ENCODE measurements at regions not wholly inside any gene's neighbourhood (a gene's known extent, or its start where the extent isn't known, plus 50 kb on each side); places are given as distances from the start of the nearest gene placed in this dataset.

DNA sequence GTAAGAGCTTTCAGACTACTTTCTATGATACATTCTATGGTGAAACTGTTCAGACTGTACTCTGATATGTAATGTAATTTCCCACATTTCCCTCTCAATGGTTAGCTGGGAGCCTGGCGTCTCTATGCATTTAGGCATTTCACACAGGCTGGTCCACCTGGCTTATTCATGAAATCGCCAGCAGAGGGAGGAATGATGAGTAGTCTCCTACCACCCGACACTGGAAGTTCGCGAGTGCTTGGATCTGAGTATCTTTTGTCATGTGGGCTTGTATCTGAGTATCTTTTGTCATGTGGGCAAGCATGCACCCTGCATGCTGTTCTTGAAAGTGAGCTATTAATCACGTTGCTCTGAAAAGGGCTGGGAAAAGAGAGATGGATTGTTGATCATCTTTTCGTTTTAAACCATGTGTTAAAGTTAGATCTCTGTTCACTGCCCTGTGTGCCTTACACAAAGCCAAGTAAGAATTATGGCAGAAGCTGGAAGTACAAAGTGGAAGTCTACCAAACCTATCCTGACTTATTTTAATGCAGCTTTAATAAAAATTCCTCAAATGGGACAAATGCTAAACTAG, 235.0 kb downstream of the ATP23 start:
- H3K27ac ChIP-seq (ENCODE audit: low read depth, low read length), result no peak overlapping the region
- no peak for TF ChIP-seq EZH2phosphoT487 (IDR thresholded peaks at IDR 0.05; ENCODE audit: borderline replicate concordance, low read length)
- TF ChIP-seq, protein P1, sequence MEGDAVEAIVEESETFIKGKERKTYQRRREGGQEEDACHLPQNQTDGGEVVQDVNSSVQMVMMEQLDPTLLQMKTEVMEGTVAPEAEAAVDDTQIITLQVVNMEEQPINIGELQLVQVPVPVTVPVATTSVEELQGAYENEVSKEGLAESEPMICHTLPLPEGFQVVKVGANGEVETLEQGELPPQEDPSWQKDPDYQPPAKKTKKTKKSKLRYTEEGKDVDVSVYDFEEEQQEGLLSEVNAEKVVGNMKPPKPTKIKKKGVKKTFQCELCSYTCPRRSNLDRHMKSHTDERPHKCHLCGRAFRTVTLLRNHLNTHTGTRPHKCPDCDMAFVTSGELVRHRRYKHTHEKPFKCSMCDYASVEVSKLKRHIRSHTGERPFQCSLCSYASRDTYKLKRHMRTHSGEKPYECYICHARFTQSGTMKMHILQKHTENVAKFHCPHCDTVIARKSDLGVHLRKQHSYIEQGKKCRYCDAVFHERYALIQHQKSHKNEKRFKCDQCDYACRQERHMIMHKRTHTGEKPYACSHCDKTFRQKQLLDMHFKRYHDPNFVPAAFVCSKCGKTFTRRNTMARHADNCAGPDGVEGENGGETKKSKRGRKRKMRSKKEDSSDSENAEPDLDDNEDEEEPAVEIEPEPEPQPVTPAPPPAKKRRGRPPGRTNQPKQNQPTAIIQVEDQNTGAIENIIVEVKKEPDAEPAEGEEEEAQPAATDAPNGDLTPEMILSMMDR (IDR thresholded peaks at IDR 0.05; ENCODE audit: low read depth, low read length, poor library complexity, severe bottlenecking), result peak; percentile 76
- no peak overlapping the region for H3K4me2 ChIP-seq (ENCODE audit: low read length)
- no peaks in the 10 kb centered on the region for H3K9me2 ChIP-seq (replicated peaks; ENCODE audit: control insufficient read depth, low read length)
- no peaks in the 10 kb centered on the region for H3K36me3 ChIP-seq (ENCODE audit: control insufficient read depth, low read length)
- H3K4me3 ChIP-seq (ENCODE audit: low read length), result no peak overlapping the region
- no peaks in the 10 kb centered on the region for H3K4me1 ChIP-seq (ENCODE audit: control insufficient read depth, low read length)
- no peaks in the 10 kb centered on the region for H3K79me2 ChIP-seq (ENCODE audit: control insufficient read depth, low read length)
- no peaks in the 10 kb centered on the region for H4K20me1 ChIP-seq (ENCODE audit: control insufficient read depth, insufficient read depth, low read depth, low read length)
- H3F3A ChIP-seq (ENCODE audit: control insufficient read depth, insufficient read depth), result no peaks in the 10 kb centered on the region
- no peaks in the 10 kb centered on the region for H3K9me3 ChIP-seq (ENCODE audit: control insufficient read depth, insufficient read depth, low read length)
- peaks cover 6% of the 10 kb centered on the region for H3K27me3 ChIP-seq (ENCODE audit: control insufficient read depth, low read length)

DNA sequence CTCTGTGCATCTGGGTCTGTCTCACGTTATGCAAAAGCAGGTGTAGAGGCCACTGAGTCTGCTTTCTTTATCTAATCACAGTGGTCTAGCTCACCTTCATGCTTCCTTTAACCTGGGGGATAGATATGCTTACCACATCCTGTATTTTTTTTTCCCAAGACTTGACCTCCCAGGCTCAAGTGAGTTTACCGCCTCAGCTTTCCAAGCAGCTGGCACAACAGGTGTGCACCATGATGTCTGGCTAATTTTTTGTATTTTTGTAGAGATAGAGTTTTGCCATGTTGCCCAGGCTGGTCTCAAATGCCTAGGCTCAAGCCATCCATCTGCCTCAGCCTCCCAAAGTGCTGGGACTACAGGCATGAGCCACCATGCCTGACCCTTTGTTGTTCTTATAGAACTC, 236.0 kb downstream of the ATP23 start:
- no peaks in the 10 kb centered on the region for H3F3A ChIP-seq (ENCODE audit: control insufficient read depth, insufficient read depth)
- no peaks in the 10 kb centered on the region for H3K36me3 ChIP-seq (ENCODE audit: control insufficient read depth, low read length)
- H4K20me1 ChIP-seq (ENCODE audit: control insufficient read depth, insufficient read depth, low read depth, low read length), result no peaks in the 10 kb centered on the region
- H3K9me2 ChIP-seq (replicated peaks; ENCODE audit: control insufficient read depth, low read length), result no peaks in the 10 kb centered on the region
- no peak overlapping the region for H3K4me2 ChIP-seq (ENCODE audit: low read length)
- H3K4me3 ChIP-seq (ENCODE audit: low read length), result no peak overlapping the region
- H3K4me1 ChIP-seq (ENCODE audit: control insufficient read depth, low read length), result no peaks in the 10 kb centered on the region
- peaks cover 6% of the 10 kb centered on the region for H3K27me3 ChIP-seq (ENCODE audit: control insufficient read depth, low read length)
- H3K27ac ChIP-seq (ENCODE audit: low read depth, low read length), result no peak overlapping the region
- TF ChIP-seq EZH2phosphoT487 (IDR thresholded peaks at IDR 0.05; ENCODE audit: borderline replicate concordance, low read length), result no peak
- TF ChIP-seq, protein P1 (IDR thresholded peaks at IDR 0.05; ENCODE audit: low read depth, low read length, poor library complexity, severe bottlenecking), result no peak
- H3K9me3 ChIP-seq (ENCODE audit: control insufficient read depth, insufficient read depth, low read length), result no peaks in the 10 kb centered on the region
- no peaks in the 10 kb centered on the region for H3K79me2 ChIP-seq (ENCODE audit: control insufficient read depth, low read length)

DNA sequence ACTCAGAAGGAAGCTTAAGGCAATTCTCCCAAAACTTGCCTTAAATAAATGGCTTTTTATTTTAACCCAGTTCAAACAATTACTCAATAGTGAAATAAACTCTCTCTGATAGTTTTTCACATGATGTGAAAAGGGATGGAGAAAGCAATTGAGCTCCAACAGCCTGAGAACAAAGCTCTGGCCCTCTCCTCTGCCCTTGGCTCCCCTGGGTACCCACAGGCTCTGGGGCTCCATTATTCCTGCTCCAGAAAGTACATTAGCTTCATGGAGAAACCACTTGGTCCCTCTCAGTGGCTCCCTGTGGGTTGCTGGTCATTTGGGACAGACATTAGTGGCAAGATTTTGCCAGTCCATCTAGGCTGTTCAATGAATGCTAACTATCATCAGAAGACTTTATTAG, 242.8 kb downstream of the ATP23 start:
- H3K79me2 ChIP-seq (ENCODE audit: control insufficient read depth, low read length), result no peaks in the 10 kb centered on the region

More for the DNA sequence above, 242.8 kb downstream of the ATP23 start:
- H3K27me3 ChIP-seq (ENCODE audit: control insufficient read depth, low read length), result no peaks in the 10 kb centered on the region
- H3K36me3 ChIP-seq (ENCODE audit: control insufficient read depth, low read length), result no peaks in the 10 kb centered on the region
- H3F3A ChIP-seq (ENCODE audit: control insufficient read depth, insufficient read depth), result no peaks in the 10 kb centered on the region
- no peaks in the 10 kb centered on the region for H4K20me1 ChIP-seq (ENCODE audit: control insufficient read depth, insufficient read depth, low read depth, low read length)
- H3K4me1 ChIP-seq (ENCODE audit: control insufficient read depth, low read length), result peaks cover 6% of the 10 kb centered on the region; the same call in 1 of the 2 replicates
- H3K27ac ChIP-seq (ENCODE audit: low read depth, low read length), result no peak overlapping the region
- TF ChIP-seq EZH2phosphoT487 (IDR thresholded peaks at IDR 0.05; ENCODE audit: borderline replicate concordance, low read length), result no peak
- TF ChIP-seq, protein P1 (IDR thresholded peaks at IDR 0.05; ENCODE audit: low read depth, low read length, poor library complexity, severe bottlenecking), result no peak
- H3K4me3 ChIP-seq (ENCODE audit: low read length), result no peak overlapping the region
- no peak overlapping the region for H3K4me2 ChIP-seq (ENCODE audit: low read length)
- H3K9me2 ChIP-seq (replicated peaks; ENCODE audit: control insufficient read depth, low read length), result no peaks in the 10 kb centered on the region
- H3K9me3 ChIP-seq (ENCODE audit: control insufficient read depth, insufficient read depth, low read length), result peaks cover 15% of the 10 kb centered on the region; the same call in 1 of the 2 replicates

All from DOHH2 (cell line).